AG08395 (cell line): ENCODE measurements at regions not wholly inside any gene's neighbourhood (a gene's known extent, or its start where the extent isn't known, plus 50 kb on each side); places are given as distances from the start of the nearest gene placed in this dataset.

ENCODE experiments used
- DNase-seq: peaks from one replicate; pipeline ENCODE4 v3.0.0; 2012; ENCODE audit warnings: mixed read lengths, low spot score

DNA sequence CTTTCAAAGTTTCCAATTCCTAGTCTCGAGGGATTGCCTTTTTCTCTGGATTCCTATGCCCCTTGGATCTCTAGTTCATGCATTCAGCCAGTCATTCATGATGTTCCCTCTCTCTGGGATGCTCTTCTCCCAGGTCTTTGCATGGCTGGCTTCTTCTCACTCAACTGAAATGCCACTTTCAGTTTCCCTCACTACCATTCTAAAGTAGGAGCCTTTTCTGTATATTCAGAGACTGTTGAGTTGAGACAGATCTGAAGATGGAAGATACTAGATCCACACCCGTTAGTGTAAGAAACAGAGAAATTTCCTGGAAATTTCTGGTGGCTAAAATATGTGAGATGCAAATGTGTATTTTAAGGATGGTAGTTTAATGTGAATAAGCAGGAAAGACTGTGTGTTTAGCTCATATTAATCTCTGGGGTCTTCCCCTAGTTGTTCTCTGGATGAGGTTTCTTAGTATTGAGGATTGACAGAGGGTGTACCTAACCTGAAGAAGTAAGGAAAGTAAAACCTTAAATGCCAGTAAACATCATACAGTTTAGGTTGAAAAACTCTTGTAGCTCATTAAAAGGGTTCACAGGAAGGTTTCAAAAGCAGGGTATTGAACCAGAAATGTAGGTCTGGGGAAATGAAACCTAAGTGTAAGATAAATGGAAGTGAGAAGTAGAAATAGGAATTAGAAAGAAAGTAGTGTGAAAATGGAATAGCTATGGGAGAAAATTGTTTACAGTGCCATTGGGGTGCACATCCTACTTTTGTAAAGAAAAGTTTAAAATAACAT is 331.3 kb downstream of the NDFIP2 start:
- no peak for DNase-seq

DNA sequence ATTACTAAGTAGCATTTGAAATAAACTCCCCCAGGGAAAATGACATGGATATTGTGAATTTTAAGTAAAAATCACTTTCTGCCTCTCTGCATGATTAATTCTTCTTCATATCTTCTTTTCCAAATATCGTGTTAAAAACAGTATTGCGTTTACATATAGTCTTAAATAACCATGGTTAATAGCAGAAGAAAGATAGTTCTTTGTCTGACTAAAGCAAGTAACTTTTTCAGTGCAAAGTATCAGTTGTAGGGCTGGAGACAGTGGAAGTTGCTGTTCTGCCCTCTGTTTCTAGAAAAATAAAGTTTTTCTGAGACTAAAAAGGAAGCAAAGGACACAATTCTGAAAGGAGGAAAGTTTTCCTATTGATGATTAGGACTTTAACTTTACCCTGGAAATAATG is 330.2 kb downstream of the NDFIP2 start:
- no peak for DNase-seq

DNA sequence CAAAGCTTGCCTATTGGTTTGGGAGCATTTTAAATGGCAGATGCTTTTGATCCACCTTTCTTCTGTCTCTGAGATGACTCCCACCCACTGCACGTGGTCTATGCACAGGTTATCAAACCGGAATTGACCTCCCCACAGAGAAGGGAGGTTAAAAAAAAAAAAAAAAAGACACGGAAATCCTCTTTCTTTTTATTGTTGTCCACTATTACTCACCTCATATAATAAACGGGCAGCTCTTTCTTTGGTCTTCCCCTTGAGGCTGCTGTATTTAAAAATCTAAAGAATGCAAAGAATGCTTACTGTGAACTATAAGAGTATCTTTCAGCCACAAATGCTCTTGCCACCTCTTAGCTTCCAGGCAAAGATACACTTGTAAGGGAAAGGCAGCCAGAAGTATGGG is 329.7 kb downstream of the NDFIP2 start:
- DNase-seq: peak; percentile 58

DNA sequence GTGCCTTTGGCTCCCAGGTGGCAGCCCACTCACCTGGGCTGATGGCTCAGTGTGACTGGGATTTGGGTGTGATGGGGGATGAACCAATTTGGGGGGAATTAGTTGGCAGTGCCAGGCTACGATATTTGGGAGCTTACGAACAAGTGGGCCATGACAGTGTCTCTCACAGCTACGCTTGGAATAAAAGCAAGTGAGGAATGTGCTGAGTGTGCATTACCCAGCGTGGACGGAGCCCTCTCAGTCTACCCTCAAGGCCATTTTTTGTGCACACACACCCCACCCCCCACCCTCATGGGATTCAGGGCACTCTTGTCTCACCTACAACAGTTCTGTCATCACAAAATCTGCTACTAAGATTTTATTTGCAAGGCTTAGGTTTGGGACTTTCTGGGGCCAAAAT is 329.1 kb downstream of the NDFIP2 start:
- no peak for DNase-seq

DNA sequence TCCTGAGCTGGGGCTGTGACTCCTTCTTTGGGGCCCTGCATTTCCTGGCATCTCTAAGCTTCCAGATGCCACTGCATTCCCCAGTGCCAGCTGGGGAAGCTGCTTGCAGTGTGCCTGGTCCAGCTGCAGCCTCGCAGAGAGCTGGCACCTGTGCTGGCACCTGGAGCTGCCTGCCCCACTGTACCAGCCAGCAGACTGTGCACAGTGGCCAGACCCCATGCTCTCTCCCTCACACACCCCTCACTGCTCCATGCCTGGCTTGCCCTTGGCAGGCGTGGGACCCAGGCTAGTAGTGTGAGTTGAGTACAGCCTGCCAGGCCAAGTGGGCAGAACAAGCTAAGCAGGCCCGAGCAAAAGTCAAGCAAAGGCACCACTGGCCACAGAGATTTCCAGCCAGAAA is 327.5 kb downstream of the NDFIP2 start:
- no peak for DNase-seq

DNA sequence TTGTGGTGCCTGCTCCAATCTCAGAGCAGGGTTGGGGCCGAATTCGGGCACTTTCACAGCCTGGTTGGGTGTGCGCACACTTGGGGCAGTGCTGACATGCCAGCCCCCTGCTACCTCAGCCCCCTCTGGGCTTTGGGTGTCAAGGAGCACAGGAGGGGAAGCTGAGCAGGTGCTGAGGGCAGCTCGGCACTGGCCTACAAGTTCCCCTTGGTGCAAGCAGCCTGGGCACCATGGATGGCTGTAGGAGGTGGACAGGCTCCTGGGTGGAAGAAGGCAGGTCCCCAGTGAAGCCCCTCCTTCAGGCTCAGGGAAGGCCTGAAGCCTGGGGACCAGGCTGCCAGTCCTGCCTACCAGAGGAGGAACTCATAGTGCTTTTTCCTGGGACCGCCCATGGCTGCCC is 326.6 kb downstream of the NDFIP2 start:
- no peak for DNase-seq

DNA sequence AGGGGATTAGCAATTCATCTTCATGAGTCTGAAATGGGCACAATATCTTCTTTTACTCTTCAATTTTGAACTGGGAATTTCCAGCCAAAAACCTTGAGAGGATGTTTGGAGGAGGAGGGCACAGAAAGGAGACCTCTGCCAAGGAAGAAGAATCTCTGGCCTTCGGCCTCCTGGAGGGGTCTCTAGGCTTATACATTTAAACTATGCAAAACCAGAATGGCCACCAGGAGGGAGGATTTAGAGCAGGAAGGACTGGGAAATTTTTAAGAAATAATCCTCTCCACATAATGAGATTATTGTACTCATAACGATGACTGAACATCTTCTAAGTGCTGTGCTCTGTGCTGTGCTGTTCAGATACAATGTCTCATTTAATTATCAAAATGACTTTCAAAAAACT is 325.9 kb downstream of the NDFIP2 start:
- no peak for DNase-seq

DNA sequence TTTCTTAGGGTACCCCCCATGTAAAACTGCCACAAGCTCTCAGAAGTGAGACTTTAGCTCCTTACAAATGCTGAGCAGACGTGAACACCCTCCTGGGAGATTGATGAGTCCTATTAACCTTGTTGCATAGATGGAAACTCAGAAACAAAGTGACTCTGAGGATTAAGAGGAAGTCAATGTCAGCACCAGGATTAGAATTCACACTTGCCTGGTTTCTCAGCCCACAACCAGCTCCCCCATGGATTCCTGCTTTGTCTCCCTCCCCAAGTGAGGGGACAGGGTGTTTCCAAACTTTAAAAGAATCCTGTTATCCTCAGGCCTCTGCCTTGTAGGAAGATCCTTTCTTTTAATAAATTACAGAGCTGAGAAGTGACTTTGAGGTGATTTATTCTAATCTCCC is 324.4 kb downstream of the NDFIP2 start:
- DNase-seq: no peak

DNA sequence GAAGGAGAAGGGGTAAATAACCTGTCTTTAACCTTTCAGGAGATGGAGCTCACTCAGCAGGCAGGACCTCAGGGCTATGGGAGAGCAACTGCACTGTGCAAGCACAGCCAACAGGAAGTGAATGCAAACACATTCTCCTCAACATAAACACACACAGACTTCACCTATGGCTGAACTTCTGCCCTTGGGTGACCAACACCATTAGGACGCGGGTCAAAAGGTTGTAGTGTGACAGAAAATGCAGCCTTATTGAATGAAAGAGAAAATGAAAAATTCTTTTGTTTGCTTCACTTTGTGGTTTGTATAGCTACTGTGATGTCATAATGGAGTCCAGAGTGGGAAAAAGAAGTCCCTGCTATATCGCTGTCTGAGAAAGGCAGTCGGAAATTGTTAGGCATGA is 323.0 kb downstream of the NDFIP2 start:
- DNase-seq: no peak

DNA sequence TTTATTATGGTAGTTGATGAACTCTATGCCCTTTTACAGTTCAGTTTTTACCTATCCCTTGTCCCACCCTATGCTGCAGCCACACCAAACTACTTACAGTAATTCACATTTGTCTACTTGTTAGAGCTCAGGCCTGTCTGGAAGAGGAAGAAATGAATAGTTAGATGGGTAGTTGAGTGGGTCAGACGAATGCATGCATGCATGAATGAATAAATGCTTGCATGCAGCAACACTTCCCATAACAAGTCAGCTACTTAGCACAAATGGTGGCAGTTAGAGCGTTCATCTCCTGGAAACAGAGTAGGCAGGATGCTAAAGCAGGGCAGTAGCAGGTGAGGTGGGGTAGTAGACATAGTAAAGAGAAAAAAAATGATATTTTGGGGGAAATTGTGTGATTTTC is 322.3 kb downstream of the NDFIP2 start:
- no peak for DNase-seq

DNA sequence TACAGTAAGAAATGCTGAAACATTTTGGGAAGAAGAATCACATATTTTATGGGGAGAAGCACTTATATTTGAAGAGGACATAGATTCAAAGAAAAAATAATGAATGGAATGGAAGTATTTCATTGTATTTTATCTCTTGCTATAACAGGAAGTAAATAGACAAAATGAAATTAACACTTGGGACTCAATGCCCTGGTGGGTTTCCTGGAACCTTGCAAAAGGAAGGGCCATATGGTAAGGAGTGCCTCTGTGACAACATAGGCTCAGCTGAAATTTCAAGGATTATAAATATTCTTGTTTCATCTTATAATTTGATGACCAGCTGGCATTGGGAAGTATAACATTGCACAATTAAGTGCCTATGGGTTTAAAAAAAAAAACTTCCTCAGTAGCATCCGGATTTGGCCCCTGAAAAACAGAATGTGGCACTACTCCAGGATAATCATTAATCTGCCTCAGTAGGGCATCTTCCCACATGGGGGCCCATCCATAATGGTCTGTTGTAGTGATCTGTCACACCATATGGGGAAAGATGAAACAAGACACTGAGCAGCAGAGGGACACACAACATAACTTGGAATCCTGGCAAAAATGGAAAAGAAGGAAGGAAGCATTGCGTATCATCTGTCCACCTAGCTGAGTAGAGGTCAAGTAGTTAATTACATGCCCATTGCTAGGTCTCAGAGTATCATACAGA is 321.6 kb downstream of the NDFIP2 start:
- no peak for DNase-seq

DNA sequence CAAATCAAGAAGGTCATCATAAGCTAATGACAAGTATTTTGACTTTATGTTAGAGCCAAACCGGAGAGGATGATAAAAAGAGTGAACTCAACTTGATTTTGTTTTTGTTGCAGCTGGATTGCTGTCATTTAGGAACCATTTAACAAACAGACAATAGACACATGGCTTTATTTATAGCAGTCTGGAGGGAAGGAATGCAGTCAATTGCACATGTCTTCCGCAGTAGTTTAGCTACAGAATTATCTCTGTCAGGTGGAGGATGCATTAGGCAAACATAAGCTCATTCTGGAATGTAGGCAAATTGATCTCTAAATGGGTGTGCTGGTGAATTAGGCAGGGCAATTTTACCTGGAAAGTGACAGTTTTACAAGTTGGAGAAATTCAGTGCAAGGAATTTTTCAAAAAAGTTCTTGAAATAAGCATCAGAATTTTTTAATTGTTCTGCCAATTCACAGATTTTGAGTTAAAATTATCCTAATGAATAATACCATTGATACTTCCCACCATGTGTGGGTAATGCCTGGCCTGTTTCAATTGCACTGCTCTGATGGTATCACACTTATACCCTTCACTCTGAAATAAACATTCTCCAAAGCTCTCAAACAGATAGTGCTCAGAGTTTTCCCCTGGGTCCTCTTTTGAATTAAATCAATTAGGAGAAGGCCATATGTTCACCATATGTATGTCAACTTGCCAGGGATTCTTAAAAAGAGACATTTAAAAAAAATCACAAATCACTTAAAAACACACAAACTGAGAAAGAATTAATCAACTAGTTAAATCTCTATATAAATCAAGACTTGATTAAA is 318.3 kb downstream of the NDFIP2 start:
- peak; percentile 16 for DNase-seq

DNA sequence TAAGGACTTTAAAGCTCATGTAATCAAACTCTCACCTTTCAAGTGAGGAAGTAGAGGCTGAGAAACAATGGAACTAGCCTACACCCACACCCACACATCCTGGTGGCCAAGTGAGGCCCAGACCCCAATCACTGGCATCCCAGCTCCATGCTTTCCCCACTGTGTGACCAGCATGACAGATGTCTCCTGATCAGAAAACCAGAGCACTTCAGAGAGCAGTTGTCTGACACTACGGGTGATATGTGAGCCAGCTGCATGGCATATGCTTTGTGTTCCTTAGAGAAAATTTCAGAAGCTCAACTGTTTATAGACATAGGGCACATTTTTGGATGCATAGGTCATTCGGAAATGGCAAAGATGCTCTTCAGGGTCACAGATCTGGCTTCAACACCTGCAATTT is 315.2 kb downstream of the NDFIP2 start:
- DNase-seq: no peak

DNA sequence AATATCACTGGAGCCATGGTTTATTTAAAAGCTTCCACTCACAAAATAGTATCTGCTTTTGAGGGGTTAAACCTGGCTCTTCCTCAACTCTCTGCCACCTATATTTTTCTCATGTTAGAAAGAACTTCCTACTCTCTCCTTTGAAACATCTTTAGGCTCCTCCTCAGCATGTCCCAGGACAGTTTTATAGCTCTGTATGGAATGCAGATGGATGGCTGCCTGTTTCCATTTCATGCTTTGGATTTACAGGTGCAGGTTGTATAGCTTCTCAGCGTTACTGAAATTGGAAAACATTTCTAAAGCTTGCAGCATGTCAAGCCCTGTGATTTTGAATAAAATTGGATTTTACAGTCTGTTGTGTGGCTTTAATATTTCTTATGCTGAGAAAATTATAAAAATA is 314.0 kb downstream of the NDFIP2 start:
- no peak for DNase-seq

DNA sequence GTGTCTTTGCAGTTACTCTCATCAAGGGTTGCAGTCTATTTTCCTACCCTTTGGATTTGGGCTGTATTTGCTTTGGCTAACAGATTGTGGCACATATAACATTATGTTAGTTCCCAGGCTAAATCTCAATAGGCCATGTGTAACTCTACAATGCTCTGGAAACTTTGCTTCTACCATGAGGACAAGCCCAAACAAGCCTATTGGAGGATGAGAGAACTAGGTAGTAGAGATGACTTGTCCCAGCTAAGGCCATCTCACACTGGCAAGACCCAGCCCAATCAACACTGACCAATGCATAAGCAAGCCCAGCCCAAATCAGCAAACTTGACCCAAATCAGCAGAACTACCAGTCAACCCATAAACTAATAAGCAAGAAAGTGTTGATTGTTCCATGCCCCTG is 311.8 kb downstream of the NDFIP2 start:
- no peak for DNase-seq

DNA sequence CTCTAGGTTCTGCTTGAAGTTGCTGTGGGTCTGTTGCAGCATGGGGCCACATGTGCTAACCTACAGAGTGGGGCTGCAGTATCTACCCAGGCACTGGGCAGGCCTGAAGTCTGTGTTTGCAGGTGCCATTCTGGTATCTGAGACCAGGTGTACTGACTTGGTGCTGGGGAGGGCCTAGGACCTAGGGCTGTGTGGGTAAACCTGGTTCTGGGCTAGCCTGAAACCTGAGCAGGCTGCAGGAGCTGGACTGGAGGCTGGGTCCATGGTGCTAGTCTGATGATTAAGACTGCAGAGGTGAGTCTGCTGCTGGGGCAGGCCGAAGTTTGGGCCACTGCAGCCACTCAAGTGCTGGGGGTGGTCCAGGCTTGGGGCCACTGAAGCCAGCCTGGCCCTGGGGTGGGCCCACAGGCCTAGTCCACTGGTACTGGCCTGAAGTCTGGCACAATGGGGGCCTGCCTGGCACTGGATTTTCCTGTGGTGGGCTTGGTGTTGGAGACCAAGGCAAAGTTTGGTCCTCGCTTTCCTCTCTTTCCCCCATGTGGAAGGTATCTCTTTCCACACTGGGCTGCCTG is 310.6 kb downstream of the NDFIP2 start:
- DNase-seq: no peak

DNA sequence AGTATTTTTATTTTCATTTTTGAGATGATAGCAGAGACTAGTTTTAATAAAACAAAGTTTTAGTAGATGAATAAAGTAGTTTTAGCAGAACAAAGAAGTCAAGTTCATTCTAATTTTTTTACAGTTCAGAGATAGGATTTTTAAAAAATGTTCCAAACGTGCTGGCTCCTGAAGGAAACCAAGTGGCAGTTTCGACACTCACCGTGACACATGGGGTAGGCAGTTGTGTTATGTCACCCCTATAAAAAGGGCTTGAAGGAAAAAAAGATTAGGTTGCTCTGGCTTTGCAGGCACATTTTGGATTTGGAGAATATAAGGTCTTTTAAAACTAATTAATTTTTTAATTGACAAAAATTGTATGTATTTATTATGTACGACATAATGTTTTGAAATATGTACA is 305.2 kb downstream of the NDFIP2 start:
- DNase-seq: no peak

DNA sequence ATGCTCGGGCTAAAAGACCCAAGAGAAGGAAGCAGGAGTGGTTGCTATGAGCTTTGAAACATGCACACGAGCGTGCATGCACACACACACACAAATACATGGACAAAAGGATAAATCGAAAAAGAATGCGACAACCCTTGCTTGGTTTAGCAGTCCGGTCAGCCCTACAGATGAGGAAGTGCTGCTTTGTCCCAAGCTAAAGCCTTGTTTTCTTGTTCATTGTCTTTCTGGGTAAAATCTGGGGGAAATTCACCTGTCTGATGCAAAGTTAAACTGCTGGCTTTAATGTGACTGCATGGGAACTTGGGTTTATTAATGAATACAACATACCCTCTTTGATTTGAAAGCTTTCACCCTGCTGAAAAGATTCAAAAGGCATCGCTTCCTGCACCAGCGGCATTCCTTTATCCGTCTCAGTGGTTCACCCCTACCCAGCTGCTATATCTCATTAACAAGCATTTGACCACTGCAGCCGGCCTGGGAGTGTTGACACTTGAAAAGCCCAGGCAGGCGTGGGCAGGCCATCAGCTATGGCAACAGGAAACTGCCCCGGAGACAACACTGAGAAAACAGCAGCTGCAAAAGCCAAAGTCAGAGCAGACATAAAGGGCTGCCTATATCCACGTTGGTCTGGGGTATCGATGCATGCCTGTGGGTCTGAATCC is 301.7 kb downstream of the NDFIP2 start:
- DNase-seq: peak; percentile 12

DNA sequence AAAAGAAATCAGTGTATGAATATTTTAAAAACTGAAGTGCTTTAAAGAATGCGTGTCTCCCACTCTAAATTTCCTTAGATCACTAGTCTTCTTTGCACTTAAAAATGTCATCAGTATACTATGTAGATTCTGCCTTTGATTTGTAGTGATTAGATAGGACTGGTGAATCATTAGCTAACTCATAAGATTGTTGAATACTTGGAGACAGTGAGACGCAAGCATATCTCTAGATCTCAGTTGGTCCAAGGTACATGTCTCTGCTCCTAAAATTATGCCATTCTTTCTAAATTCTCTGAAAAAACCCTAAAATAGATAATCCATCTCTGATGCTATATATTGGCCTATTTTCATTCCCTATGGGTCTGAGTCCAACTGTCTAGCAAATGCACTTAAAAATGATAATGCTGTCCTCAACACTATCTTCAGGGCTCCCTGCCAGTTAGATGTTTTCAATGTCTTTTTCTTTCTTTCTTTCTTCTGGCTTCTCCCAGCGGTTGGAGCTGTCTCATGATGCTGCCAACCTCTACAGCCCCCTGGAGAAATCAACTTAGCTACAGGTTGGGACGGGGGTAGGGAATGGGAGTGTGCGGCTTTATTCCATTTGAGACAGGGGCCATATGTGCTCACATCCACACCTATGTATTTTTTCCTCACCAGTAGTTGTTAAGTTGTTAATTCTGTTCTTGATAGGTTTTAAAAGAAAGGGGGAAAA is 301.0 kb downstream of the NDFIP2 start:
- DNase-seq: no peak

DNA sequence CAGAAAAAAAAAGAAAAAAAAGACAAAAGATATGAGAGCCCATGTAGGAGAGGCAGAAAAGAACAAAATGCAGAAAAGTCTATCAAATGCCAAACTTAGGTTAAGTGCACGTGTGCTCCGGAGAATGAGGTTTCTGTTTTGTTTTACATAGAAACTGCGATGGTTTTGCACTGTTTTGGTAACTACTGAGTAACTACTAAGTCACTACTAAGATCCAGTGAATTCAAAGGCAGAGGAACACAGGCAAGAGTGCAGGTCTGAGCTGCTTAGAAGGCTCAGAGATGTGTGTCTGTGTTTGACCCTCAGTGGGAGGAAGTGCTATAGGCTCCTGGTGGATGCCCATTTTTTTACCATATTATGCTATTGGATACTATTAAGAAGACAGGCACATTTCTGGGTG is 299.3 kb downstream of the NDFIP2 start:
- DNase-seq: peak; percentile 28

DNA sequence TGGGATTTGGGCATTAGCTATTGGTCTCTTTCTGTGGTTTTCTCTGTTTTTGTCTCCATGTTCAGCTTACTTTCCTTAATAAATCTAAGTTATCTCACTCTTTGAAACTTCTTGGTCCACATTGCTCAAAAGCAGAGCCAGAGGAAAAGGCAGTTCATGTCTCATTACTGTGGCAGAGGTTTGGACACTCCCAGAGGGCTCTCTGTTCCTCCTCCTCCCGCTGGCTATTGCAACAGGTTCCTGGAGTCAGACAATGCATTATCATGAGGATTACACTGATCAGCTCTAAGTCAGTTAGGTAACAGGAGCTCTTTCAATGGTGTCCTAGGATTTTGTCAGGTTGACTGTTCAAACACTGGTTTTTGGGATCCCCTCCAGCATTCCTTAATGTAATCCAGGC is 298.8 kb downstream of the NDFIP2 start:
- peak; percentile 75 for DNase-seq
